HUES48 (cell line): ENCODE measurements at regions not wholly inside any gene's neighbourhood (a gene's known extent, or its start where the extent isn't known, plus 50 kb on each side); places are given as distances from the start of the nearest gene placed in this dataset.

Experiments used
- H3K27ac ChIP-seq: one replicate; pipeline ENCODE4 v1.7.0; 2013; ENCODE audit warnings: low read depth, low read length, inconsistent platforms
- H3K27me3 ChIP-seq: 2 replicates; pipeline ENCODE4 v1.6.1; 2013; ENCODE audit warnings: mild to moderate bottlenecking, low read length; ENCODE audit not compliant: control insufficient read depth, insufficient read depth
- H3K36me3 ChIP-seq: 2 replicates; pipeline ENCODE4 v1.6.1; 2013; ENCODE audit warnings: low read length; ENCODE audit not compliant: control insufficient read depth, insufficient read depth
- H3K4me1 ChIP-seq: 2 replicates; pipeline ENCODE4 v1.6.1; 2013; ENCODE audit warnings: mild to moderate bottlenecking, low read length; ENCODE audit not compliant: control insufficient read depth, insufficient read depth
- H3K4me3 ChIP-seq: 2 replicates; pipeline ENCODE4 v1.5.1; 2013; ENCODE audit warnings: mild to moderate bottlenecking, low read depth, low read length
- H3K9ac ChIP-seq: 2 replicates; pipeline ENCODE4 v1.6.1; 2013; ENCODE audit warnings: mild to moderate bottlenecking, low read depth, low read length, moderate library complexity
- H3K9me3 ChIP-seq: 2 replicates; pipeline ENCODE4 v1.6.1; 2013; ENCODE audit warnings: low read length; ENCODE audit not compliant: control insufficient read depth, insufficient read depth

DNA sequence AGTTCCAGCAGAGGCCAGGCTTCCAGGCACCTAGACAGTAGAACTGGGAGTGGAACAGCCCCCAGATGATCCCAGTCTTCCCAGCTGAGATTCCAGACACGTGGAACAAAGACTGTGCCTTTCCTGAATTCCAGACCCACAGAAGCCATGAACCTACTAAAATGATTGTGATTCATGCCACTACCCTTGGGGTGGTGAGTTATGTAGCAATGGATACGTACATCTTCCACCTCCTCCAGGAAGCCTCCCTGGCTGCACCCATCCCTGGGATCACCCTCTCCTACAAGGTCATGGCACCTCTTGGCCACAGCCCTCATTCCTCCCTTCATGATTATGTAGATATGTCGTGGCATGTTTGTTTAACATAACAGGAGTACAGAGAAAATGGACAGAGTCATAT is 83.4 kb downstream of the NPTX2 start:
- H3K4me1 ChIP-seq: no peaks in the 10 kb centered on the region
- H3K9me3 ChIP-seq: peaks cover 7% of the 10 kb centered on the region; the same call in 1 of the 2 replicates
- no peaks in the 10 kb centered on the region for H3K36me3 ChIP-seq
- no peak overlapping the region for H3K9ac ChIP-seq
- no peaks in the 10 kb centered on the region for H3K27me3 ChIP-seq
- no peak overlapping the region for H3K27ac ChIP-seq
- H3K4me3 ChIP-seq: no peak overlapping the region

DNA sequence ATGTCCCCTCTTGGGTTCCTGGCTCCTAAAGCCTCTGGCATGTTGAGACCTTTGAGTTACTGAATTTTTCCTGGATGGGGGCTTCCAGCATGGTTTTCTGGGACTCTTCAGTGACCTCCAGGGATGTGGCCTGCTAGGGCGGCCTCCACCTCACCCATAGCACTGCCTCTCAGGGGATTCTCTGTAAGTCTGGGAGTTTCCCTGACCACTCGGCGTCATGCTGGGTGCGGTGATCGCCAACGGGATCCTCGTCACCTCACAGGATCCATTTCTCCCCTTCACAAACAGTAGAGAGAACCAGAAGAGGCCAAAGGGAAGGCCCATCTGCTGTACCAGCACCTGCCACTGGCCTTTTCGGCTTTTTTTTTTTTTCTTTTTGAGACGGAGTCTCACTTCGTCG is 84.3 kb downstream of the NPTX2 start:
- Histone ChIP-seq H3K9me3 (peaks cover 7% of the 10 kb centered on the region; the same call in 1 of the 2 replicates), H3K4me1 (no peaks in the 10 kb centered on the region), H3K9ac (no peak overlapping the region), H3K36me3 (no peaks in the 10 kb centered on the region), H3K27ac (no peak overlapping the region), H3K4me3 (no peak overlapping the region), H3K27me3 (no peaks in the 10 kb centered on the region)

DNA sequence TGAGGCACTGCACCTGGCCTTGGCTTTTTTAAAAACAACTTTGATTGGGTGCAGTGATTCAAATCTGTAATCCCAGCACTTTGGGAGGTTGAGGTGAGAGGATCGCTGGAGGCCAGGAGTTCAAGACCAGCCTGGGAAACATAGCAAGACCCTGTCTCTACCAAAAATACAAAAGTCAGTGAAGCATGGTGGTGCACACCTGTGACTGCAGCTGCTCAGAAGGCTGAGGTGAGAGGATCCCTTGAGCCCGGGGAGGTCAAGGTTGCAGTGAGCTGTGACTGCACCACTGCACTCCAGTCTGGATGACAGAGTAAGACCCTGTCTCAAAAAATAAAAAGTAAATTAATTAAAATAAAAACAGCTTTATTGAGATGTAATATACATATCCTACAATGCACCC is 84.9 kb downstream of the NPTX2 start:
- Histone ChIP-seq H3K9me3 (0 out of 2 replicates have a peak, but pooled peaks cover 3% of the 10 kb centered on the region), H3K27ac (no peak overlapping the region), H3K4me3 (no peak overlapping the region), H3K4me1 (no peaks in the 10 kb centered on the region), H3K27me3 (no peaks in the 10 kb centered on the region), H3K36me3 (no peaks in the 10 kb centered on the region), H3K9ac (no peak overlapping the region)

DNA sequence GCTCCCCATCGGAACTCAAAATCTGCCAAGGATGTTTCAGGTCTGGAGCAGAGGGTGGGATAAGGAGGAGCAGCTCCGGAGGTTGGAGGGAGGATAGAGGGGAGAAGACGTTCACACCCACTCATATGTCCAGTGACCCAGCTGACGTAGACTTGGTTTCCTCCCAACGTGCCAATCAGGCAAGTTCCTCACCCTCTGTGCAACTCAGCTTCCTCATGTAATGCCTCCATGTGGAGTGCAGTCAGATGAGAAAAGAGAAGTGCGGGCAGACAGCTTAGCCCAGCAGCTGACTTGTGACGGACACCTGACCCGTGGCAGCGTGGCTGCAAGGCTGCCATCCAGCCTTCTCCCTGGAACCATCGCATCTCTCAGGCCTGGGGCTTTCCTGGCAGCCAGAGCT is 86.8 kb downstream of the NPTX2 start:
- no peak overlapping the region for H3K9ac ChIP-seq
- no peaks in the 10 kb centered on the region for H3K36me3 ChIP-seq
- no peaks in the 10 kb centered on the region for H3K27me3 ChIP-seq
- no peak overlapping the region for H3K27ac ChIP-seq
- no peaks in the 10 kb centered on the region for H3K9me3 ChIP-seq
- H3K4me1 ChIP-seq: no peaks in the 10 kb centered on the region
- H3K4me3 ChIP-seq: no peak overlapping the region

DNA sequence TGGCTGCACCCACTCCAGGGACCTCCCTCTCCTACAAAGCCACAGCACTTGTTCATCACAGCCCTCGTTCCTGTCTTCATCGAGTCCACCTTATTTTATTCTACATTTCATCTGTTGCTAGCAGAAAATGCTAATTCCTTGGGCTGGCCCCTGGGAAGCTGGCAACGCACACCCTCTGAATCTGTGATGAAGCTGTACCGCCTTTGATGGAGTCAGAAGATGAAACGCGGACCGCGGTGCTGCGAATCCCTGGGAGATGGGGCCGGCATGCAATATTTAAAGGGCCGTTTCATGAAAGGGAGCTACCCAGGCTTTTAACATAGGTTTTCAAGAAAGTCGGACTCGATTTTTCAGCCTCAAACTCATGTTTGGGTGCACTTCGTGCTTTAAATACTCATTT is 88.5 kb downstream of the NPTX2 start:
- Histone ChIP-seq H3K27ac (no peak overlapping the region), H3K4me1 (no peaks in the 10 kb centered on the region), H3K4me3 (no peak overlapping the region), H3K9me3 (no peaks in the 10 kb centered on the region), H3K36me3 (no peaks in the 10 kb centered on the region), H3K27me3 (no peaks in the 10 kb centered on the region), H3K9ac (no peak overlapping the region)

DNA sequence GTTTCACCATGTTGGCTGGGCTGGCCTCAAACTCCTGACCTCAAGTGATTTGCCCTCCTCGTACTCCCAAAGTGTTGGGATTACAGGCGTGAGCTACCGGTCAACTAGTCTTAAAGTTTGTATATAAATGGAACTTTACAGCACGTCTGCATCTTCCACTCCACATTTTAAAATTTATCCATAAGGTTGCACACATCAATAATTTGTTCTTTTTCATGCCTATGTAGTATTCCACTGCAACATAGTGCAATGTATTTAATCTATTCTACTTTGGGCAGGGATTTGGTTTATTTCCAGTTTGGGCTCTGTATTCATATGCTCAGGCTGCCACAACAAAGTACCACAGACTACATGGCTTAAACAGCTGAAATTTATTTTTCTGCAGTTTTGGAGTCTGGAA is 90.0 kb downstream of the NPTX2 start:
- H3K9ac ChIP-seq: no peak overlapping the region
- no peak overlapping the region for H3K27ac ChIP-seq
- no peaks in the 10 kb centered on the region for H3K4me1 ChIP-seq
- no peak overlapping the region for H3K4me3 ChIP-seq
- no peaks in the 10 kb centered on the region for H3K9me3 ChIP-seq
- no peaks in the 10 kb centered on the region for H3K27me3 ChIP-seq
- no peaks in the 10 kb centered on the region for H3K36me3 ChIP-seq

DNA sequence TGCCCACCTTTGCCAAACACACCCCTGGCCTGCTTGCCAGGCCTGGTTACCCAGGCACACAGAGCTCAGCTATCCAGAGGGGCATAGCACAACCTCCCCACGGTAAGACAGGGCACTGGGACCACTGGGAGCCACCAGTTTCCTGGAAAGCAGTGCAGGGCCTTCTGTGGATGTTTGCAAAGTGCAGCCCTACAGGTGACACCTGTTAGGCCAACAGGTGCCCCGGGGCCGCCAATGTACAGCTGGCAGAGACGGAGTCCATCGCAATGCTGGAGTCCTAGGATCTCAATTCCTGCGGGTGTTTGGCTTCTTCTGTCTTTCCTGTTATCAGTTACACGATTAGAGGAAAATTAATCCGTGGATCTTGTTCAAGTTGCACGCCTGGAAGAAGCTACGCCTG is 94.9 kb downstream of the NPTX2 start:
- no peak overlapping the region for H3K27ac ChIP-seq
- no peak overlapping the region for H3K9ac ChIP-seq
- H3K36me3 ChIP-seq: no peaks in the 10 kb centered on the region
- H3K4me3 ChIP-seq: no peak overlapping the region
- no peaks in the 10 kb centered on the region for H3K27me3 ChIP-seq
- no peaks in the 10 kb centered on the region for H3K4me1 ChIP-seq
- no peaks in the 10 kb centered on the region for H3K9me3 ChIP-seq

DNA sequence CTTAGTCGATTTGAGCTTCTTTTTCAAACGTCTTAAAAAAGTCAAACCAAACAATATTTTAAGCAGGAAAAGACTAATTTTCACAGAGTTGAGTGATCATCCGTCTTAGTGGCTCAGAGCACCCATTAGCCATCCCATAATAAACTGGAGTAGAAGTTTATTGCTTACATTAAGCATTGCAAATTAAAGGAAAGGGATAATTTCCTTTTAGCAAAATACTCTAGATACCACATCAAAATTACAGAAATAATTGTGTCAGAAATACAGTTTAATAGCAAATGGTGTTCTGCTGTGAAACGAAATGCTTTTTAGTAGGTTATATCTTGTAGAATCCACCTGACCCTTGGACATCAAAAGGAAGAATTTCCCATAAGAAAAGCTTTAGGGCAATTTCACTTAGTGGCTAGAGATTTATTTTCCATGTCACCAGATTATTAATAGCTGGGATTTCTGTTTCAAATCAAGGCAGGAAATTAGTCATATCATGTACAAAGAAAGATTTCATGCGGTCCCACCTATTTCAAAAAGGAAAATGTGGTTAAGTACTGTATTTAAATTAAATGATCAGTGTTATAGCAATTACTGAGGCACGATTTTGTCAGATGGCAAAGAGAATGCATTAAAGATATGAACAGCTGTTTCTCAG is 96.2 kb downstream of the NPTX2 start:
- no peaks in the 10 kb centered on the region for H3K9me3 ChIP-seq
- H3K4me1 ChIP-seq: no peaks in the 10 kb centered on the region
- H3K4me3 ChIP-seq: no peak overlapping the region
- no peaks in the 10 kb centered on the region for H3K36me3 ChIP-seq
- H3K27ac ChIP-seq: no peak overlapping the region
- no peak overlapping the region for H3K9ac ChIP-seq
- no peaks in the 10 kb centered on the region for H3K27me3 ChIP-seq

DNA sequence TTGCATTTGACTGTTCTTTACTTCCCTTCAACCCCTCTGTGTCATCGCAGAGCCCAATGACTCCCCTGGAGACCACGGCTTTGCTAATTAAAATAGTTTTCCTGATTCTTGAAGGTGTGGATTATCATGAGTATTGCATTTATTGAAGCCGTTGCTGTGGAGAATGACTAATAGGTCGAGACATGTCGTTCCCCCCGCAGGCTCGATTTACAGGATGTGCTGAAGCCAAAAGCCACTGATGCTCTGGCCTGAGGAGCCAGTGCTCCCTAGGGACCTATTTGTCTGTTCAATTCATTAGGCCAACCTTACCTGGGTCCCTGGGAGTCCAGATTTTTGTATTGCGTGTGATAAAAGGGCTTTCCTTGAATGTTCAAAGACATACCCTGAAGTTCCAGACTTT is 102.3 kb downstream of the NPTX2 start:
- no peaks in the 10 kb centered on the region for H3K4me1 ChIP-seq
- no peaks in the 10 kb centered on the region for H3K9me3 ChIP-seq
- no peaks in the 10 kb centered on the region for H3K27me3 ChIP-seq
- H3K9ac ChIP-seq: no peak overlapping the region
- no peak overlapping the region for H3K4me3 ChIP-seq
- no peak overlapping the region for H3K27ac ChIP-seq
- H3K36me3 ChIP-seq: no peaks in the 10 kb centered on the region

DNA sequence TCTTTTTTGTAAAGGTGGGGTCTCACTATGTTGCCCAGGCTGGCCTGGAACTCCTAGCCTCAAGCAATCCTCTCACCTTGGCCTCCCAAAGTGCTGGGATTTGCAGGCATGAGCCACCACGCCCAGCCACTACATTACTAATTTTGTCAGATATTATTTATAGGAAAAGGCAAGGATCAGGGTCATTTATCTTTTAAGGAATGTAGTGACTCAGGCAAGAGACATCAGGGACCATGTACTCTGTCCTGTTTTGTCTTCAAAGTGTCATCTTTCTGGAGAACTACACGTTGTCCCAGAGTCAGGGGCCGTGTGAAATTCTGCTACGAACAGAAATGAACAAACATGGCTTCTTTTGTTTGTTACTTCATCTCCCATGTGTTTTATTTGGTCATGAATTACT is 105.3 kb downstream of the NPTX2 start:
- Histone ChIP-seq H3K4me3 (no peak overlapping the region), H3K9ac (no peak overlapping the region), H3K4me1 (no peaks in the 10 kb centered on the region), H3K27me3 (no peaks in the 10 kb centered on the region), H3K27ac (no peak overlapping the region), H3K36me3 (no peaks in the 10 kb centered on the region), H3K9me3 (no peaks in the 10 kb centered on the region)

DNA sequence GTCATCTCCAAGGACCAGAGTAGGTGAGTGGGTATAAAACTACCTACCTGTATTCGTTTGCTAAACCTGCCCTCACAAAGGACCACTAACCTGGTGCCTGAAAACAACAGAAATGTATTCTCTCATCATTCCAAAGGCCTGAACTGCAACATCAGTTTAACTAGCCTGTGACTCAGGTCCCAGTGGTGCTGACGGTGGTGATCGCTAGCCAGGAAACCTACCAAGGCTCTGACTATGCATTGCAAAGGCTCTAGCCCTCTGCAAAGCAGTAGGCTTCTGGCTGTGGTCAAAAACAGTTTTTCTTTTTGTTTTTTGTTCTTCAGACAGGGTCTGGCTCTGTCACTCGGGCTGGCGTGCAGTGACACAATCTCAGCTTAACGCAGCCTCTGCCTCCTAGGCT is 107.5 kb downstream of the NPTX2 start:
- Histone ChIP-seq H3K36me3 (no peaks in the 10 kb centered on the region), H3K9me3 (no peaks in the 10 kb centered on the region), H3K4me1 (peaks cover 10% of the 10 kb centered on the region), H3K4me3 (no peak overlapping the region), H3K27me3 (no peaks in the 10 kb centered on the region), H3K9ac (no peak overlapping the region), H3K27ac (no peak overlapping the region)
